Activated CD4-positive, alpha-beta T cell treated with anti-CD3 and anti-CD28 coated beads, Interleukin-2, amount 10 ng/mL, durations not matched to agents 7 days and 5 days (primary cell): ENCODE measurements at regions not wholly inside any gene's neighbourhood (a gene's known extent, or its start where the extent isn't known, plus 50 kb on each side); places are given as distances from the start of the nearest gene placed in this dataset.

Source experiments
- CTCF ChIA-PET: fragments of 350-600 bp; sonication (Branson Sonifier 250); formaldehyde crosslinking; loops from one replicate; lab custom pipeline; 2021; ENCODE audit warnings: antibody characterized with exemption; lab: Charles Lee
- POLR2A ChIA-PET: fragments of 350-600 bp; sonication (Branson Sonifier 250); formaldehyde crosslinking; loops from one replicate; lab custom pipeline; 2021; ENCODE audit warnings: antibody characterized with exemption; lab: Charles Lee
- DNase-seq: peaks from one replicate; pipeline ENCODE4 v3.0.0-alpha.2; 2020
- H3K27ac Mint-ChIP-seq: one replicate; pipeline ENCODE4 v1.8.0; 2021; ENCODE audit warnings: mild to moderate bottlenecking, moderate library complexity, mixed read lengths
- H3K27me3 Mint-ChIP-seq: one replicate; pipeline ENCODE4 v1.8.0; 2021; ENCODE audit warnings: mixed read lengths
- H3K36me3 Mint-ChIP-seq: one replicate; pipeline ENCODE4 v1.8.0; 2021; ENCODE audit warnings: low read depth, mixed read lengths
- H3K4me1 Mint-ChIP-seq: one replicate; pipeline ENCODE4 v1.8.0; 2021; ENCODE audit warnings: mixed read lengths
- H3K4me3 Mint-ChIP-seq: one replicate; pipeline ENCODE4 v1.8.0; 2021; ENCODE audit warnings: mild to moderate bottlenecking, moderate library complexity, mixed read lengths
- H3K9me3 Mint-ChIP-seq: one replicate; pipeline ENCODE4 v1.8.0; 2021; ENCODE audit warnings: mixed read lengths

- no peak overlapping the region for H3K27ac Mint-ChIP-seq
- H3K36me3 Mint-ChIP-seq: no peaks in the 10 kb centered on the region
- no peak overlapping the region for H3K4me3 Mint-ChIP-seq
- peaks cover 19% of the 10 kb centered on the region for H3K9me3 Mint-ChIP-seq
- DNase-seq: no peak
- CTCF ChIA-PET: interaction anchor here (0.6 kb wide), 1 partner anchor 1197 kb away, joined by 3 read pairs; no protein-coding TSS in a partner anchor
- POLR2A ChIA-PET: no interaction called here
- no peaks in the 10 kb centered on the region for H3K4me1 Mint-ChIP-seq
- no peaks in the 10 kb centered on the region for H3K27me3 Mint-ChIP-seq
Measured at GRCh38 chr14:98093111-98093510, 1178.9 kb downstream of the BCL11B start.

GRCh38 chr14:98099527-98099926 is 1172.5 kb downstream of the BCL11B start:
- H3K27me3 Mint-ChIP-seq: no peaks in the 10 kb centered on the region
- no peak overlapping the region for H3K27ac Mint-ChIP-seq
- no peak for DNase-seq
- peaks cover 22% of the 10 kb centered on the region for H3K4me1 Mint-ChIP-seq
- ChIA-PET CTCF (no interaction called here), POLR2A (no interaction called here)
- H3K9me3 Mint-ChIP-seq: peaks cover 27% of the 10 kb centered on the region
- H3K4me3 Mint-ChIP-seq: no peak overlapping the region
- H3K36me3 Mint-ChIP-seq: peaks cover 3% of the 10 kb centered on the region

- CTCF ChIA-PET: interaction anchor here (0.8 to 0.9 kb wide), 2 partner anchors 9 to 10 kb away, joined by 3 read pairs; no protein-coding TSS in a partner anchor
- H3K27me3 Mint-ChIP-seq: no peaks in the 10 kb centered on the region
- POLR2A ChIA-PET: interaction anchor here (0.6 kb wide), 1 partner anchor 643 kb away, joined by 6 read pairs; no protein-coding TSS in a partner anchor
- no peak overlapping the region for H3K4me3 Mint-ChIP-seq
- H3K9me3 Mint-ChIP-seq: peaks cover 24% of the 10 kb centered on the region
- DNase-seq: no peak
- peaks cover 3% of the 10 kb centered on the region for H3K36me3 Mint-ChIP-seq
- no peak overlapping the region for H3K27ac Mint-ChIP-seq
- peaks cover 22% of the 10 kb centered on the region for H3K4me1 Mint-ChIP-seq
Measured at GRCh38 chr14:98101323-98101722, 1170.7 kb downstream of the BCL11B start.

- ChIA-PET POLR2A (no interaction called here), CTCF (no interaction called here)
- Mint-ChIP-seq H3K4me1 (peaks cover 19% of the 10 kb centered on the region), H3K36me3 (peaks cover 3% of the 10 kb centered on the region), H3K9me3 (peaks cover 21% of the 10 kb centered on the region), H3K27ac (no peak overlapping the region), H3K27me3 (no peaks in the 10 kb centered on the region), H3K4me3 (no peak overlapping the region)
- DNase-seq: no peak
Measured at GRCh38 chr14:98103705-98104104, 1168.3 kb downstream of the BCL11B start.

- no peak for DNase-seq
- H3K9me3 Mint-ChIP-seq: peaks cover 3% of the 10 kb centered on the region
- H3K36me3 Mint-ChIP-seq: peaks cover 2% of the 10 kb centered on the region
- no peaks in the 10 kb centered on the region for H3K27me3 Mint-ChIP-seq
- peaks cover 4% of the 10 kb centered on the region for H3K4me1 Mint-ChIP-seq
- CTCF ChIA-PET: interaction anchor here (0.8 to 1.0 kb wide), 2 partner anchors 14 to 106 kb away, joined by 3 read pairs; no protein-coding TSS in a partner anchor
- POLR2A ChIA-PET: no interaction called here
- no peak overlapping the region for H3K4me3 Mint-ChIP-seq
- no peak overlapping the region for H3K27ac Mint-ChIP-seq
Measured at GRCh38 chr14:98109326-98109725, 1162.7 kb downstream of the BCL11B start.

GRCh38 chr14:98112194-98112780 is 1159.7 kb downstream of the BCL11B start:
- no peak overlapping the region for H3K4me3 Mint-ChIP-seq
- H3K9me3 Mint-ChIP-seq: peaks cover 3% of the 10 kb centered on the region
- DNase-seq: no peak
- peaks cover 2% of the 10 kb centered on the region for H3K36me3 Mint-ChIP-seq
- peaks cover 7% of the 10 kb centered on the region for H3K4me1 Mint-ChIP-seq
- no peaks in the 10 kb centered on the region for H3K27me3 Mint-ChIP-seq
- POLR2A ChIA-PET: interaction anchor here (0.6 kb wide), 1 partner anchor 291 kb away, joined by 3 read pairs; no protein-coding TSS in a partner anchor
- H3K27ac Mint-ChIP-seq: no peak overlapping the region
- CTCF ChIA-PET: interaction anchor here (0.6 to 1.8 kb wide), 3 partner anchors 29 to 1117 kb away, joined by 3 to 4 read pairs (median 3); no protein-coding TSS in a partner anchor

- Mint-ChIP-seq H3K4me1 (peaks cover 7% of the 10 kb centered on the region), H3K9me3 (no peaks in the 10 kb centered on the region), H3K27ac (no peak overlapping the region), H3K27me3 (no peaks in the 10 kb centered on the region), H3K4me3 (no peak overlapping the region), H3K36me3 (peaks cover 2% of the 10 kb centered on the region)
- POLR2A ChIA-PET: no interaction called here
- CTCF ChIA-PET: interaction anchor here (1.0 kb wide), 1 partner anchor 137 kb away, joined by 3 read pairs; no protein-coding TSS in a partner anchor
- DNase-seq: no peak
Measured at GRCh38 chr14:98114122-98114895, 1157.7 kb downstream of the BCL11B start.

GRCh38 chr14:98114946-98115345 is 1157.1 kb downstream of the BCL11B start:
- H3K9me3 Mint-ChIP-seq: peaks cover 4% of the 10 kb centered on the region
- peaks cover 7% of the 10 kb centered on the region for H3K4me1 Mint-ChIP-seq
- no peak for DNase-seq
- H3K27ac Mint-ChIP-seq: no peak overlapping the region
- ChIA-PET CTCF (interaction anchor here (1.0 kb wide), 2 partner anchors 15 to 137 kb away, joined by 3 to 6 read pairs; no protein-coding TSS in a partner anchor), POLR2A (no interaction called here)
- H3K4me3 Mint-ChIP-seq: no peak overlapping the region
- H3K27me3 Mint-ChIP-seq: no peaks in the 10 kb centered on the region
- peaks cover 2% of the 10 kb centered on the region for H3K36me3 Mint-ChIP-seq

GRCh38 chr14:98118749-98119148 is 1153.2 kb downstream of the BCL11B start:
- peaks cover 20% of the 10 kb centered on the region for H3K4me1 Mint-ChIP-seq
- ChIA-PET CTCF (no interaction called here), POLR2A (no interaction called here)
- peaks cover 3% of the 10 kb centered on the region for H3K36me3 Mint-ChIP-seq
- H3K9me3 Mint-ChIP-seq: peaks cover 12% of the 10 kb centered on the region
- no peak for DNase-seq
- no peak overlapping the region for H3K27ac Mint-ChIP-seq
- no peak overlapping the region for H3K4me3 Mint-ChIP-seq
- no peaks in the 10 kb centered on the region for H3K27me3 Mint-ChIP-seq

GRCh38 chr14:98119739-98120138 is 1152.3 kb downstream of the BCL11B start:
- H3K36me3 Mint-ChIP-seq: peaks cover 3% of the 10 kb centered on the region
- H3K9me3 Mint-ChIP-seq: peaks cover 16% of the 10 kb centered on the region
- DNase-seq: no peak
- POLR2A ChIA-PET: no interaction called here
- no peaks in the 10 kb centered on the region for H3K27me3 Mint-ChIP-seq
- CTCF ChIA-PET: interaction anchor here (0.7 to 0.8 kb wide), 3 partner anchors 12 to 123 kb away, joined by 3 to 4 read pairs (median 3); no protein-coding TSS in a partner anchor
- no peak overlapping the region for H3K27ac Mint-ChIP-seq
- peaks cover 13% of the 10 kb centered on the region for H3K4me1 Mint-ChIP-seq
- H3K4me3 Mint-ChIP-seq: no peak overlapping the region

- Mint-ChIP-seq H3K4me3 (no peak overlapping the region), H3K4me1 (peaks cover 13% of the 10 kb centered on the region), H3K27ac (no peak overlapping the region), H3K9me3 (peaks cover 25% of the 10 kb centered on the region), H3K27me3 (no peaks in the 10 kb centered on the region), H3K36me3 (peaks cover 3% of the 10 kb centered on the region)
- CTCF ChIA-PET: interaction anchor here (1.0 to 1.2 kb wide), 2 partner anchors 10 to 19 kb away, joined by 3 to 4 read pairs; no protein-coding TSS in a partner anchor
- POLR2A ChIA-PET: no interaction called here
- DNase-seq: no peak
Measured at GRCh38 chr14:98120831-98121464, 1151.0 kb downstream of the BCL11B start.

- Mint-ChIP-seq H3K36me3 (peaks cover 3% of the 10 kb centered on the region), H3K27ac (no peak overlapping the region), H3K4me3 (no peak overlapping the region), H3K27me3 (no peaks in the 10 kb centered on the region), H3K9me3 (peaks cover 25% of the 10 kb centered on the region), H3K4me1 (peaks cover 13% of the 10 kb centered on the region)
- POLR2A ChIA-PET: no interaction called here
- CTCF ChIA-PET: no interaction called here
- no peak for DNase-seq
Measured at GRCh38 chr14:98122527-98122926, 1149.5 kb downstream of the BCL11B start.
